Activated CD4-positive, alpha-beta T cell treated with anti-CD3 and anti-CD28 coated beads, Interleukin-2, amount 50 U/mL, for 16 hours (primary cell): ENCODE measurements at regions not wholly inside any gene's neighbourhood (a gene's known extent, or its start where the extent isn't known, plus 50 kb on each side); places are given as distances from the start of the nearest gene placed in this dataset.
"Not testable (repeated sequence)": the region's sequence is repeated elsewhere in the genome, so short reads cannot be mapped to it uniquely, and the experiment has no call there.

Experiments
- DNase-seq: peaks from one replicate; pipeline ENCODE4 v3.0.0-alpha.2; 2020

- DNase-seq = no peak
Observed at GRCh38 chr4:63226229-63226628, 1183.0 kb downstream of the TECRL start.

GRCh38 chr4:63222466-63222865, 1186.8 kb downstream of the TECRL start:
- DNase-seq = no peak

- DNase-seq = no peak
Observed at GRCh38 chr4:63221477-63221876, 1187.8 kb downstream of the TECRL start.

GRCh38 chr4:63218856-63219255, 1190.4 kb downstream of the TECRL start:
- no peak for DNase-seq

- no peak for DNase-seq
Observed at GRCh38 chr4:63214076-63214475, 1195.2 kb downstream of the TECRL start.

GRCh38 chr4:63211776-63212479, 1197.3 kb downstream of the TECRL start:
- no peak for DNase-seq

GRCh38 chr4:63211375-63211774, 1197.9 kb downstream of the TECRL start:
- DNase-seq = no peak

- DNase-seq = not testable (repeated sequence)
Observed at GRCh38 chr4:63193029-63193428, 1216.2 kb downstream of the TECRL start.

GRCh38 chr4:63171341-63171740, 1237.9 kb downstream of the TECRL start:
- no peak for DNase-seq

- DNase-seq = no peak
Observed at GRCh38 chr4:63170923-63171322, 1238.3 kb downstream of the TECRL start.

- no peak for DNase-seq
Observed at GRCh38 chr4:63169836-63170235, 1239.4 kb downstream of the TECRL start.

- no peak for DNase-seq
Observed at GRCh38 chr4:63155561-63155960, 1253.7 kb downstream of the TECRL start.

GRCh38 chr4:63123441-63123840, 1285.8 kb downstream of the TECRL start:
- no peak for DNase-seq

- no peak for DNase-seq
Observed at GRCh38 chr4:63122955-63123354, 1286.3 kb downstream of the TECRL start.

GRCh38 chr4:63106600-63106999, 1302.7 kb downstream of the TECRL start:
- no peak for DNase-seq

- no peak for DNase-seq
Observed at GRCh38 chr4:63105839-63106238, 1303.4 kb downstream of the TECRL start.

- no peak for DNase-seq
Observed at GRCh38 chr4:63090641-63091040, 1318.6 kb downstream of the TECRL start.

- no peak for DNase-seq
Observed at GRCh38 chr4:63085091-63085490, 1324.2 kb downstream of the TECRL start.

GRCh38 chr4:63080934-63081333, 1328.3 kb downstream of the TECRL start:
- DNase-seq = no peak

- no peak for DNase-seq
Observed at GRCh38 chr4:63063760-63064159, 1345.5 kb downstream of the TECRL start.

- DNase-seq = not testable (repeated sequence)
Observed at GRCh38 chr4:63062891-63063290, 1346.4 kb downstream of the TECRL start.

GRCh38 chr4:63049726-63050125, 1359.5 kb downstream of the TECRL start:
- no peak for DNase-seq

- DNase-seq = no peak
Observed at GRCh38 chr4:63049278-63049677, 1360.0 kb downstream of the TECRL start.

- DNase-seq = no peak
Observed at GRCh38 chr4:63036159-63036866, 1372.9 kb downstream of the TECRL start.

GRCh38 chr4:63029380-63029779, 1379.9 kb downstream of the TECRL start:
- DNase-seq = no peak
